K562 (cell line): ENCODE measurements at regions not wholly inside any gene's neighbourhood (a gene's known extent, or its start where the extent isn't known, plus 50 kb on each side); places are given as distances from the start of the nearest gene placed in this dataset.

Source experiments
- ATAC-seq: fragments of 200-7000 bp; cut with Tn5 transposase; 3 replicates; pipeline ENCODE4 v1.9.1; 2020; ENCODE audit warnings: moderate library complexity
- BruUV-seq: library from RNA; stranded (reverse); fragments of 400-500 nt; replicated peaks from 2 replicates; lab custom pipeline; 2021; lab: Mats Ljungman, UMichigan
- CTCF ChIA-PET: fragments of 300-600 bp; formaldehyde crosslinking; extraction: SDS; loops from one replicate; lab custom pipeline; 2021; ENCODE audit warnings: low intra/inter-chr PET ratio; lab: Yijun Ruan, JAX
- POLR2A ChIA-PET: fragments of 300-600, 350-650 bp; sonication (Branson Sonifier 250); formaldehyde crosslinking; extraction: SDS; loops from one replicate; lab custom pipeline; 2021; ENCODE audit warnings: antibody characterized with exemption, inconsistent platforms; lab: Yijun Ruan, JAX
- DNase-seq, 4 experiments: peaks; one replicate each; pipeline versions ENCODE4 v3.0.0 to v3.0.0-alpha.2; 2011 to 2018; ENCODE audit warnings: low spot score in 3 of 4, mixed read lengths in 3 of 4; ENCODE audit errors: extremely low read depth in 1 of 4
- FAIRE-seq: peaks from 2 replicates; lab custom pipeline; 2011; peaks lifted over from hg19 to GRCh38; lab: Jason Lieb, UNC
- H2AFZ ChIP-seq: 2 replicates; pipeline ENCODE4 v1.6.0; 2011; ENCODE audit warnings: low read depth, low read length, control low read depth, inconsistent platforms
- H3K27ac ChIP-seq: fragments of 200-600 bp; 3 replicates; pipeline ENCODE4 v1.8.0; 2011; ENCODE audit warnings: low read depth, mild to moderate bottlenecking, control low read depth, inconsistent platforms, low read length, moderate library complexity, mixed read lengths; ENCODE audit errors: extremely low read depth
- H3K27me3 ChIP-seq, 2 experiments: fragments of 300-600 bp in 1 of 2; 2 replicates in 1 of 2; 3 replicates in 1 of 2; pipeline versions ENCODE4 v1.6.0 to v1.8.0; 2011; ENCODE audit warnings: inconsistent platforms in 2 of 2, low read length in 2 of 2, mild to moderate bottlenecking in 1 of 2, mixed read lengths in 1 of 2, moderate library complexity in 1 of 2; ENCODE audit not compliant: control insufficient read depth in 2 of 2, insufficient read depth in 2 of 2
- H3K36me3 ChIP-seq: fragments of 300-600 bp; 3 replicates; pipeline ENCODE4 v1.8.0; 2011; ENCODE audit warnings: mild to moderate bottlenecking, low read length, inconsistent platforms; ENCODE audit not compliant: control insufficient read depth, insufficient read depth
- H3K4me1 ChIP-seq, 2 experiments: fragments of 200-600 bp in 1 of 2; replicated peaks in 1 of 2; 2 replicates in 1 of 2; 3 replicates in 1 of 2; pipeline versions ENCODE4 v1.5.1 to v1.8.0; 2011; ENCODE audit warnings: inconsistent platforms in 2 of 2, low read length in 2 of 2, mild to moderate bottlenecking in 1 of 2, mixed read lengths in 1 of 2, moderate library complexity in 1 of 2; ENCODE audit not compliant: control insufficient read depth in 2 of 2, insufficient read depth in 2 of 2
- H3K4me2 ChIP-seq: 2 replicates; pipeline ENCODE4 v1.6.1; 2011; ENCODE audit warnings: low read length, control low read depth, inconsistent platforms, mixed read lengths; ENCODE audit not compliant: insufficient read depth
- H3K4me3 ChIP-seq: fragments of 200-600 bp; sonication (generic), shearing (Covaris generic); 2 replicates; pipeline ENCODE4 v1.5.1; 2016; ENCODE audit warnings: control low read depth, inconsistent platforms
- H3K79me2 ChIP-seq: fragments of 200-600 bp; 3 replicates; pipeline ENCODE4 v1.8.0; 2011; ENCODE audit warnings: low read length, inconsistent platforms; ENCODE audit not compliant: control insufficient read depth, insufficient read depth
- H3K9ac ChIP-seq, 2 experiments: 2 replicates each; pipeline versions ENCODE4 v1.6.0 to v1.6.1; 2011; ENCODE audit warnings: low read depth in 2 of 2, low read length in 2 of 2, control low read depth in 1 of 2, inconsistent platforms in 1 of 2, mild to moderate bottlenecking in 1 of 2, mixed read lengths in 1 of 2; ENCODE audit not compliant: insufficient read depth in 1 of 2
- H3K9me1 ChIP-seq: one replicate; pipeline ENCODE4 v1.6.0; 2011; ENCODE audit warnings: inconsistent platforms, mild to moderate bottlenecking, low read length, moderate library complexity; ENCODE audit not compliant: control insufficient read depth, insufficient read depth
- H3K9me3 ChIP-seq: replicated peaks from 2 replicates; pipeline ENCODE4 v1.5.1; 2011; ENCODE audit warnings: low read depth, low read length, inconsistent platforms; ENCODE audit not compliant: control insufficient read depth, insufficient read depth
- H4K20me1 ChIP-seq: replicated peaks from 2 replicates; pipeline ENCODE4 v1.6.1; 2011; ENCODE audit warnings: low read length, inconsistent platforms, mixed read lengths; ENCODE audit not compliant: control insufficient read depth, insufficient read depth
- BCL6 ChIP-seq: fragments of 250-450 bp; sonication (Bioruptor Pico); IDR thresholded peaks from 2 replicates; pipeline ENCODE4 v1.4.0; 2020
- ELK1 ChIP-seq: sonication (generic); formaldehyde crosslinking; IDR thresholded peaks from 2 replicates; pipeline ENCODE4 v1.8.1; 2022; ENCODE audit warnings: missing genetic modification reagents
- KLF6 ChIP-seq: fragments of 250-450 bp; sonication (Bioruptor Pico); IDR thresholded peaks from 2 replicates; pipeline ENCODE4 v1.4.0; 2020; ENCODE audit warnings: mild to moderate bottlenecking, moderate library complexity, borderline replicate concordance
- MAX ChIP-seq: sonication (generic); formaldehyde crosslinking; IDR thresholded peaks from 2 replicates; pipeline ENCODE4 v1.9.0; 2022; ENCODE audit warnings: mild to moderate bottlenecking, missing genetic modification reagents
- MEF2D ChIP-seq: conservative IDR thresholded peaks from 2 replicates; pipeline ENCODE4 v1.6.1; 2016; ENCODE audit warnings: low read depth, missing genetic modification characterization, missing compliant biosample characterization
- MNT ChIP-seq, 2 experiments: fragments of 450-650 bp; conservative IDR thresholded peaks; 2 replicates each; pipeline ENCODE4 v1.6.1; 2017; ENCODE audit warnings: mild to moderate bottlenecking in 2 of 2, moderate library complexity in 2 of 2
- PBX2 ChIP-seq, 2 experiments: IDR thresholded peaks in 1 of 2; conservative IDR thresholded peaks in 1 of 2; 2 replicates each; pipeline ENCODE4 v1.6.1; 2016; ENCODE audit warnings: low read depth in 2 of 2, mild to moderate bottlenecking in 1 of 2, missing compliant biosample characterization in 1 of 2, missing genetic modification characterization in 1 of 2, moderate library complexity in 1 of 2
- PHF20 ChIP-seq: fragments of 450-650 bp; IDR thresholded peaks from 2 replicates; pipeline ENCODE4 v1.6.1; 2018; ENCODE audit not compliant: partially characterized antibody
- PPARD ChIP-seq: fragments of 250-450 bp; sonication (Bioruptor Pico); IDR thresholded peaks from 2 replicates; pipeline ENCODE4 v1.8.0; 2022; ENCODE audit warnings: inconsistent platforms, mild to moderate bottlenecking, moderate library complexity
- SRSF9 ChIP-seq: fragments of 200-400 bp; formaldehyde crosslinking; IDR thresholded peaks from 2 replicates; pipeline ENCODE4 v1.6.1; 2017; ENCODE audit warnings: low read depth, low read length, borderline replicate concordance
- THAP7 ChIP-seq: fragments of 250-450 bp; sonication (Bioruptor Pico); IDR thresholded peaks from 2 replicates; pipeline ENCODE4 v1.5.0; 2021
- VEZF1 ChIP-seq: fragments of 200-800 bp; sonication (Bioruptor generic); IDR thresholded peaks from 2 replicates; pipeline ENCODE4 v1.6.1; 2017; ENCODE audit warnings: missing genetic modification characterization, missing compliant biosample characterization
- ZFP30 ChIP-seq: fragments of 250-450 bp; sonication (Bioruptor Pico); IDR thresholded peaks from 2 replicates; pipeline ENCODE4 v1.8.0; 2022; ENCODE audit warnings: moderate library complexity, mild to moderate bottlenecking, inconsistent platforms, borderline replicate concordance
- in situ Hi-C: fragments of 300-500 bp; cut with MboI; formaldehyde crosslinking; loops from 4 replicates; pipeline ENCODE4 v1.15.0; 2018; ENCODE audit warnings: inconsistent platforms, mixed read lengths
- intact Hi-C: fragments of 100-400 bp; cut with micrococcal nuclease; formaldehyde crosslinking; loops from 2 replicates; pipeline ENCODE4 v1.14.2; 2022

GRCh38 chr16:73747328-73747727 lies 549.3 kb upstream of the PSMD7 start:
- Histone ChIP-seq H3K4me1 (no peaks in the 10 kb centered on the region), H3K9me3 (no peaks in the 10 kb centered on the region), H3K9ac (no peak overlapping the region), H3K4me2 (no peak overlapping the region), H3K9me1 (no peaks in the 10 kb centered on the region), H3K27ac (no peak overlapping the region), H2AFZ (no peak overlapping the region), H3K36me3 (no peaks in the 10 kb centered on the region), H3K27me3 (no peaks in the 10 kb centered on the region), H3K4me3 (no peak overlapping the region), H4K20me1 (no peaks in the 10 kb centered on the region), H3K79me2 (no peaks in the 10 kb centered on the region)
- intact Hi-C loops (no loop called here), in situ Hi-C loops (no loop called here)
- ATAC-seq (no peak), FAIRE-seq (no peak), DNase-seq (no peak)
- ChIA-PET POLR2A (no interaction called here), CTCF (no interaction called here)
- no TSS peak for BruUV-seq
- no peak for TF ChIP-seq KLF6 (CRISPR knock-in tag)
- TF ChIP-seq PBX2 (CRISPR knock-in tag; IDR thresholded peaks at IDR 0.05; ENCODE audit: low read depth) = no peak
- no peak for TF ChIP-seq PBX2 (tag; conservative IDR thresholded peaks at IDR 0.05; ENCODE audit: low read depth)
- no peak for TF ChIP-seq ELK1 (CRISPR knock-in tag)
- TF ChIP-seq MEF2D = no peak
- no peak for TF ChIP-seq VEZF1 (CRISPR knock-in tag)
- no peak for TF ChIP-seq PHF20
- no peak for TF ChIP-seq THAP7 (CRISPR knock-in tag)
- TF ChIP-seq PPARD (CRISPR knock-in tag) = no peak
- no peak for TF ChIP-seq SRSF9
- TF ChIP-seq MAX (CRISPR knock-in tag) = no peak
- TF ChIP-seq ZFP30 (CRISPR knock-in tag) = no peak
- no peak for TF ChIP-seq BCL6 (CRISPR knock-in tag)
- no peak for TF ChIP-seq MNT (conservative IDR thresholded peaks at IDR 0.05)
